22Rv1 (cell line): ENCODE measurements at regions not wholly inside any gene's neighbourhood (a gene's known extent, or its start where the extent isn't known, plus 50 kb on each side); places are given as distances from the start of the nearest gene placed in this dataset.

ENCODE experiments used
- CTCF ChIP-seq: fragments of 450-650 bp; IDR thresholded peaks from 2 replicates; pipeline ENCODE4 v1.5.1; 2017; ENCODE audit warnings: mild to moderate bottlenecking
- ZFX ChIP-seq: fragments of 450-650 bp; IDR thresholded peaks from 2 replicates; pipeline ENCODE4 v1.6.1; 2017; ENCODE audit warnings: antibody characterized with exemption, borderline replicate concordance

DNA sequence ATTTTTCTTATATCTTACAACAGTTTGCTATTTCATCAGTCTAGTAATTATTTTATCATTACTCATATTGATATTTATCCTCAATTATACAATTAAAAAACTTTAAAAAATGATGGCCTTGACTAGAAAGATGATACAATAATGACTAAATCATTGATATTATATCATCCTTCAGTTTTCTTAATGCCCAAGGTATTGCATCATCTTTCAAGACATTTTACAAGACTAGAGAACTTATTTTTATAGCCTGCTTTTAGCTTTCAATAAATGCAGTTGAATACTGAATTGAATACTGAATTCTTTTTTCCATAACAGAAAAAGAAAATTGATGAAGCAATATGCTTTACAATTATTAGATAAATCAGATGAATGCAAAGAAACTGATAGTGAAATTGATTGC, 886.5 kb upstream of the LRRC4C start:
- no peak for TF ChIP-seq CTCF
- TF ChIP-seq ZFX = no peak
